Hepatocyte (in vitro differentiated cells): ENCODE measurements at regions not wholly inside any gene's neighbourhood (a gene's known extent, or its start where the extent isn't known, plus 50 kb on each side); places are given as distances from the start of the nearest gene placed in this dataset.
"Not testable (repeated sequence)": the region's sequence is repeated elsewhere in the genome, so short reads cannot be mapped to it uniquely, and the experiment has no call there.

Experiments used
- EZH2phosphoT487 ChIP-seq: fragments of 200-600 bp; sonication (generic); IDR thresholded peaks from one replicate; pipeline ENCODE4 v1.6.1; 2018; ENCODE audit warnings: antibody characterized with exemption, mild to moderate bottlenecking, low read depth, moderate library complexity; ENCODE audit not compliant: unreplicated experiment, severe bottlenecking
- TF ChIP-seq, protein P1 (sequence below): fragments of 200-600 bp; sonication (generic); IDR thresholded peaks from 2 replicates; pipeline ENCODE4 v1.5.1; 2016; ENCODE audit warnings: antibody characterized with exemption, mild to moderate bottlenecking; ENCODE audit not compliant: poor library complexity

DNA sequence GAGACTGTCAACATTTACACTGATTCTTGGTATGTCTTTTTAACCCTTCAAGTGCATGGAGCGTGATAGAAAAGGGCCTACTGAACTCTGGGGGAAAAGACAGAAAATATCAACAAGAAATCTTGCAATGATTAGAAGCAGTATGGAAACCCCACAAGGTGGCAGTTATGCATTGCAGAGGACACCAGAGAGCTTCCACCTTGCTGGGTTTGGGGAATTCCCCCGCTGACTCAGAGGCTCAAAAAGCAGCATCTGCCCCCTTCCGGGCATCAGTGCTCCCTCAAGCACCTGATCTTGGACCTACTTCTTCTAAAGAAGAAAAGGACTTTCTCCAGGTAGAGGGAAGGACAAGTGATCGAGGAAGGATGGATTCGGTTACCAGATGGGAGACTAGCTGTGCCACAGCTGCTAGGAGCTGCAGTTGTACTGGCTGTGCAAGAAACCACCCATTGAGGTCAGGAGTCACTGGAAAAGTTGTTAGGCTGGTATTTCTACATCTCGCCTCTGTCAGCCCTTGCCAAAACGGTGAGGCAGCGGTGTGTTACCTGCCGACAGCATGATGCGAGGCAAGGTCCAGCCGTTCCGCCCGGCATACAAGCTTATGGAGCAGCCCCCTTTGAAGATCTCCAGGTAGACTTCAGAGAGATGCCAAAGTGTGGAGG, 102.8 kb upstream of the OSBPL11 start:
- TF ChIP-seq, protein P1, sequence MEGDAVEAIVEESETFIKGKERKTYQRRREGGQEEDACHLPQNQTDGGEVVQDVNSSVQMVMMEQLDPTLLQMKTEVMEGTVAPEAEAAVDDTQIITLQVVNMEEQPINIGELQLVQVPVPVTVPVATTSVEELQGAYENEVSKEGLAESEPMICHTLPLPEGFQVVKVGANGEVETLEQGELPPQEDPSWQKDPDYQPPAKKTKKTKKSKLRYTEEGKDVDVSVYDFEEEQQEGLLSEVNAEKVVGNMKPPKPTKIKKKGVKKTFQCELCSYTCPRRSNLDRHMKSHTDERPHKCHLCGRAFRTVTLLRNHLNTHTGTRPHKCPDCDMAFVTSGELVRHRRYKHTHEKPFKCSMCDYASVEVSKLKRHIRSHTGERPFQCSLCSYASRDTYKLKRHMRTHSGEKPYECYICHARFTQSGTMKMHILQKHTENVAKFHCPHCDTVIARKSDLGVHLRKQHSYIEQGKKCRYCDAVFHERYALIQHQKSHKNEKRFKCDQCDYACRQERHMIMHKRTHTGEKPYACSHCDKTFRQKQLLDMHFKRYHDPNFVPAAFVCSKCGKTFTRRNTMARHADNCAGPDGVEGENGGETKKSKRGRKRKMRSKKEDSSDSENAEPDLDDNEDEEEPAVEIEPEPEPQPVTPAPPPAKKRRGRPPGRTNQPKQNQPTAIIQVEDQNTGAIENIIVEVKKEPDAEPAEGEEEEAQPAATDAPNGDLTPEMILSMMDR: not testable (repeated sequence)
- TF ChIP-seq EZH2phosphoT487: not testable (repeated sequence)
